MM.1S (cell line): ENCODE measurements at regions not wholly inside any gene's neighbourhood (a gene's known extent, or its start where the extent isn't known, plus 50 kb on each side); places are given as distances from the start of the nearest gene placed in this dataset.

ENCODE experiments used
- CTCF ChIP-seq: fragments of 300-600 bp; sonication (generic); IDR thresholded peaks from 2 replicates; pipeline ENCODE4 v1.5.1; 2016; ENCODE audit warnings: antibody characterized with exemption, low read length, mixed read lengths
- EZH2 ChIP-seq: fragments of 300-600 bp; sonication (generic); optimal IDR thresholded peaks from 2 replicates; pipeline ENCODE3; 2017; ENCODE audit warnings: low read depth, mild to moderate bottlenecking, antibody characterized with exemption, low read length, mixed read lengths
- EZH2phosphoT487 ChIP-seq: fragments of 300-600 bp; sonication (generic); IDR thresholded peaks from 2 replicates; pipeline ENCODE4 v1.6.1; 2018; ENCODE audit warnings: antibody characterized with exemption, low read length

- TF ChIP-seq CTCF: no peak
- TF ChIP-seq EZH2phosphoT487: no peak
- TF ChIP-seq EZH2: no peak
Measured at GRCh38 chrX:77298790-77299189, 148.4 kb upstream of the FGF16 start.
